GM10248 (cell line): ENCODE measurements at regions not wholly inside any gene's neighbourhood (a gene's known extent, or its start where the extent isn't known, plus 50 kb on each side); places are given as distances from the start of the nearest gene placed in this dataset.

Experiments used
- CTCF ChIA-PET: fragments of 300-600 bp; sonication (Branson Sonifier 250); formaldehyde crosslinking; extraction: SDS; loops from one replicate; lab custom pipeline; 2021; ENCODE audit warnings: antibody characterized with exemption; lab: Yijun Ruan, JAX
- POLR2A ChIA-PET: fragments of 350-650 bp; sonication (Branson Sonifier 250); formaldehyde crosslinking; extraction: SDS; loops from one replicate; lab custom pipeline; 2020; ENCODE audit warnings: antibody characterized with exemption; lab: Yijun Ruan, JAX
- DNase-seq: peaks from one replicate; pipeline ENCODE4 v3.0.0; 2012; ENCODE audit errors: extremely low spot score
- CTCF ChIP-seq: IDR thresholded peaks from 2 replicates; pipeline ENCODE4 v1.5.1; 2012; ENCODE audit warnings: mild to moderate bottlenecking, low read depth; ENCODE audit errors: extremely low read depth, missing control alignments, control extremely low read depth

- ChIA-PET CTCF (no interaction called here), POLR2A (no interaction called here)
- no peak for TF ChIP-seq CTCF
- DNase-seq = no peak
Observed at GRCh38 chr15:46344115-46344724, 709.4 kb downstream of the SQOR start.

GRCh38 chr15:46344915-46345314, 710.1 kb downstream of the SQOR start:
- CTCF ChIA-PET = no interaction called here
- no peak for DNase-seq
- TF ChIP-seq CTCF = no peak
- POLR2A ChIA-PET = no interaction called here

GRCh38 chr15:46354443-46354842, 719.6 kb downstream of the SQOR start:
- no peak for TF ChIP-seq CTCF
- POLR2A ChIA-PET = no interaction called here
- no peak for DNase-seq
- CTCF ChIA-PET = no interaction called here

GRCh38 chr15:46365572-46365971, 730.7 kb downstream of the SQOR start:
- ChIA-PET CTCF (no interaction called here), POLR2A (no interaction called here)
- no peak for DNase-seq
- no peak for TF ChIP-seq CTCF

GRCh38 chr15:46366360-46367007, 731.7 kb downstream of the SQOR start:
- CTCF ChIA-PET = no interaction called here
- POLR2A ChIA-PET = no interaction called here
- no peak for DNase-seq
- TF ChIP-seq CTCF = no peak

- TF ChIP-seq CTCF = no peak
- ChIA-PET POLR2A (no interaction called here), CTCF (no interaction called here)
- DNase-seq = no peak
Observed at GRCh38 chr15:46383978-46384377, 749.1 kb downstream of the SQOR start.
